Right ventricle myocardium superior (tissue), 1 donor: ENCODE measurements at regions not wholly inside any gene's neighbourhood (a gene's known extent, or its start where the extent isn't known, plus 50 kb on each side); places are given as distances from the start of the nearest gene placed in this dataset.

Experiments used
- ATAC-seq: fragments of 200-7000 bp; cut with Tn5 transposase; one replicate; pipeline ENCODE4 v1.9.1; 2020; ENCODE audit warnings: mild to moderate bottlenecking; ENCODE audit not compliant: poor library complexity
- DNase-seq: peaks from one replicate; pipeline ENCODE4 v3.0.0-alpha.2; 2020
- intact Hi-C: fragments of 100-400 bp; cut with DNase I; formaldehyde crosslinking; loops from one replicate; pipeline ENCODE4 v1.11.2; 2022
- donor health status: DM: no; HTN: yes; CAD: no; lungs with severe emphysema.

- DNase-seq (no peak), ATAC-seq (no peak)
- intact Hi-C loops, result no loop called here
Measured at GRCh38 chr4:120540625-120541024, 381.9 kb downstream of the PRDM5 start.

GRCh38 chr4:120536884-120537283 is 385.6 kb downstream of the PRDM5 start:
- DNase-seq (no peak), ATAC-seq (no peak)
- intact Hi-C loops, result no loop called here

- DNase-seq (no peak), ATAC-seq (no peak)
- intact Hi-C loops, result no loop called here
Measured at GRCh38 chr4:120528428-120528827, 394.1 kb downstream of the PRDM5 start.

DNA sequence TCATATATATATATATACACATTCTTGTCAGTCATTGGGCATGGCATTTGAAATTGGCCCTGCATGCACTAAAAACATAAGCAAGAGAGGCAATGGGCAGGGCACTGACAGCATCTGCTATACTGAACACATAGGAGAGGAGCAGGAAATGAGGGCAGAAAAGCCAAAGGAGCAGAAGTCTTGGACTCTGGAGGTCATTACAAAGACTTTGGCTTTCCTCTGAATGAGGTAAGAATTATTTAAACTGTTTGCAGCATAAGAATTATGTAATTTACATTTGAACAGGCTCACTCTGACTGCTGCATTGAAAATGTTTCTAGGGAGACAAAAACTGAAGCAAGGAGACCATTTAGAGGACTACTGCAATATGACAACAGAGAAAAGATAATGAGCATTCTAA is 396.5 kb downstream of the PRDM5 start:
- intact Hi-C loops, result no loop called here

DNA sequence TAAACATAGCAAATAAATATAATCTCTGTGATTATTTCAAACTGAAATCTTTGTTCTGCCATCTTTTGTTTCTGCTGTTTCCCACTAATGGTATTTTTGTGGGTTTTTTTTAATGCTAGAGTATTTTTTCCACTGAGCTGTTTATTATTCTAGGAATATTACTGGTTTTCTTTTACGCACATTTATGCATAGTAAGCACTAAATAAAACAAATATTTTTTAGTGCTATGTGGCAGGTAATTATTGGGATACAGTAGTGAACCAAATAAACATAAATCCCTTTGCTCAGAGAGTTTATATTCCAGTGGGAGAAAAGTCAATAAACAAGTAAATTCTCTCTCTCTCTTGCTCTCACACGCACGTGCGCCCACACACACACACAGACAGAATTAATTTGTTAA is 397.4 kb downstream of the PRDM5 start:
- intact Hi-C loops, result no loop called here
- ATAC-seq (no peak), DNase-seq (no peak)

More for the DNA sequence above, 396.5 kb downstream of the PRDM5 start:
- ATAC-seq (no peak), DNase-seq (no peak)

DNA sequence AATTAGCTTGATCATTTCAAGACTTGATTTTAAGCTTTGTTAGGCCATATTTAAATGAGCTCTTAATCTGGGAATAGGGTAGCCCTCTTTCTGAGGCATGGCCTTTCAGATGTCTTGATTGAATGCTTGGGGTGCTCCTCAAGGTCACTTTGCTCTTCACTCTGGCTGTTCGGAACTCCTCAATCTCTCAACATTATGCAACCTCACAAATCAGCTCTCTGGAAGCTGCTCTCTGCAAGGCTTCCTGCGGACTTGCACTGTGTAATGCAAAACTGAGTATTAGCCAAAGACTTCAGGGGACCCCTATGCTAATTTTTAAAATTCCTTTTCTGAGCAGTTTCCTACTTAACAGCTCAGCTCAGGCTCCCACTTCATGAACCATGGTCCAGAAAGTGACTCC is 398.3 kb downstream of the PRDM5 start:
- ATAC-seq (no peak), DNase-seq (no peak)
- intact Hi-C loops, result no loop called here

- intact Hi-C loops, result no loop called here
- DNase-seq (no peak), ATAC-seq (no peak)
Measured at GRCh38 chr4:120520761-120521160, 401.8 kb downstream of the PRDM5 start.

- intact Hi-C loops, result no loop called here
- ATAC-seq, result peak; percentile 81
Measured at GRCh38 chr4:120517966-120518365, 404.6 kb downstream of the PRDM5 start.

DNA sequence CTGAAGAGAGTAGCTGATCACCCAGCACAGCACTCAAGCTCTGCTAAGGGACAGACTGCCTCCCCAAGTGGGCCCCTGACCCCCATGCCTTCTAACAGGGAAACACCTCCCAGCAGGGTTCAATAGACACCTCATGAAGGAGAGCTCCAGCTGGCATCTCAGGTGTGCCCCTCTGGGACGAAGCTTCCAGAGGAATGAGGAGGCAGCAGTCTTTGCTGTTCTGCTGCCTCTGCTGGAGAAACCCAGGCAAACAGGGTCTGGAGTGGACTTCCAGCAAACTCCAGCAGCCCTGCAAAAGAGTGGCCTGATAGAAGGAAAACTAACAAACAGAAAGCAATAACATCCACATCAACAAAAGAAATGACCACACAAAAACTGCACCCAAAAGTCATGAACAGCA is 412.8 kb downstream of the PRDM5 start:
- no peak for DNase-seq
- ATAC-seq, result no peak
- intact Hi-C loops, result no loop called here

More at GRCh38 chr4:120517966-120518365, 404.6 kb downstream of the PRDM5 start:
- DNase-seq, result no peak

DNA sequence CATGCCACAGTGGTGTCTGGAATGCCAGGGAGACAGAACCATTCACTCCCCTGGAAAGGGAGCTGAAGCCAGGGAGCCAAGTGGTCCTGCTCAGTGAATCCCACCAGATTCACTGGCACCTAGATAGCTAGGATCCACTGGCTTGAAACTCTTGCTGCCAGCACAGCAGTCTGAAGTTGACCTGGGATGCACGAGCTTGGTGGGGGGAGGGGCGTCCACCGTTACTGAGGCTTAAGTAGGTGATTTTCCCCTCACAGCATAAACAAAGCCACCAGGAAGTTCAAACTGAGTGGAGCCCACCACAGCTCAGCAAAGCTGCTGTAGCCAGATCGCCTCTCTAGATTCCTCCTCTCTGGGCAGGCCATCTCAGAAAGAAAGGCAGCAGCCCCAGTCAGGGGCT is 413.3 kb downstream of the PRDM5 start:
- ATAC-seq (no peak), DNase-seq (no peak)
- intact Hi-C loops, result no loop called here

- intact Hi-C loops, result no loop called here
- no peak for DNase-seq
- ATAC-seq, result no peak
Measured at GRCh38 chr4:120508036-120508435, 414.5 kb downstream of the PRDM5 start.

DNA sequence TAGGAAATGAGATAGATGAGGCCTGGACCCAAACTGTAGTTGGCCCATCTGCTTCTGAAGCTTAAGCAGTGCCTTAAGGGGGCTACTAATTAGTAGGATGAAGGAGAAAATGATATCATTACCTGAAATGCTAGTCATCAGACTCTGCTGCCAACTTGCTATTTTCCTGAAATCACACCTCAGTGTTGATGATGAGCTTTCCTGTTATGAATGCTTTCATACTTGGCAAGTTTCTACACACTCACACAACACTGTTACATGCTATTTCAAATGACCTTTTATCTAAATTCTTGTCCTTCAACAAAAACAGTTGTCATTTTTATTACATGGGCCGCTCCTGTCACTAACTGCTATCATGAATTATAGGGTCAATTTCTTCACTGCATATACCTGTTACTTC is 416.0 kb downstream of the PRDM5 start:
- intact Hi-C loops, result no loop called here
- no peak for DNase-seq
- no peak for ATAC-seq

DNA sequence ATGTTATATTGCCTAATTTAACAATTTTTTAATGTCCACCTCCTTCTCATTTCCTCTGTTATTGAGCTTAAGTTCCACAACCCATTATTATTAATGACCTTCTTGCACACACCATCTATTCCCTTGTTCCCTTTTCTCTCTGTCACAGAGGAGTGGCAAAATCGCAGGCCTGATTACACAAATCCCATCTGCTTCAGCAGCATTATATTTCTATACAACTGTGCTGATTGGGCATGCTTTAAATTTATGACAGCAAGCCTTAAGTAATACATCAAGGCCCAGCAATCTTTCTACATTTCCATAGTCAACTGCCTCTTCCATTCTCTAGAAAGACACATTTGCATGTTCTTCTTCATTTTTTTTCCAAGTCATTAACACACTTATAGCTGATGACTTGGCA is 423.8 kb downstream of the PRDM5 start:
- intact Hi-C loops, result no loop called here
- DNase-seq (no peak), ATAC-seq (no peak)

DNA sequence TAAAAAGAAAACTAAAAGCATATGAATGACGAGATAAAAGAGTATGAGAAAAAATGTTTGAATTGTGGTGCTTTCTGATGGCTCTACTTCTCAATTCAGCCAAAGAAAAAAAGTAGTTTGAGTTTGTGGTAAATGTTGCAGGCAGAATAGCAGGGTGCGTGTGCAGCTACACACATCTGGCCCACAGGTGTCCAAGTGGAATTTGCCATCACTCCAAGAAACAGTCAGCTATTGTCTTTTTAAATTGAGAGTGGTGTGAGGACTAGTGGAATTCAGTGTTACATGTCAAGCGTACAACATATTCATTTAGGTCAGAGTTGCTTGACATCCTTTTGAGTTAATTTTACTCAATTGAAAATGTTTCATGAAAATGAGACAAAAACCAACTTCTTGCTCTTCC is 424.8 kb upstream of the MAD2L1 start:
- intact Hi-C loops, result no loop called here
- DNase-seq (no peak), ATAC-seq (no peak)

GRCh38 chr4:120481756-120482155 is 415.1 kb upstream of the MAD2L1 start:
- ATAC-seq (no peak), DNase-seq (no peak)
- intact Hi-C loops, result no loop called here

DNA sequence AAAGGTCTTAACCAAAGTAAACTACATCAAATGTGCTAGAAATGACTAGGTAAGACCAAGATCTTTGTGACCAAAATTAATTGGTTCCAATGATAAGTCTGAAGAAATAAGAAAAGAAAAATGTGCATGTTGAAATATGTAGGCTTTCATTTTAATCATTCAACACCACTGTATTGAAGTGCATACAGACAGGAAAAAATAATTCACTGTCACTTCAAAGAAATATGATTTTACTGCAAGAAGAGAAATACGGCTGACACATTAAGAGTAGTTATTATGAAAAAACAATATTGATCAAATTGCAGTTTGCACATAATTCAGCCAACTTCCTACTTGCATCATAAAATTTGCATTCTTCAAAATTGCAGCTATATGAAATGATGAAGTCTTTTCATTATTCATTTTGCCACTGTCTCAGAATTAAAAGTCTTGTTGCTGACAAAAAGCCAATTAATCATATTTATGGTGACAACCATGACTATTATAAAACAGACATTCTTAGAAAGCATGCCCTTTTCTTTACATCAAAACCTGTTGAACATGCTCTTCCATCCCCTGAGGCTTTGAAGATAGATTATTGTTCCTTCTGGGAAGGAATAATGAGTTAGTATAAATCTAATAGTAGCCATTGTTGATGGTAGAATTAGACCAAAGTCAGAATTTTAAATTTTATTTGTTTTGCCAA is 405.9 kb upstream of the MAD2L1 start:
- ATAC-seq (no peak), DNase-seq (no peak)
- intact Hi-C loops, result no loop called here

DNA sequence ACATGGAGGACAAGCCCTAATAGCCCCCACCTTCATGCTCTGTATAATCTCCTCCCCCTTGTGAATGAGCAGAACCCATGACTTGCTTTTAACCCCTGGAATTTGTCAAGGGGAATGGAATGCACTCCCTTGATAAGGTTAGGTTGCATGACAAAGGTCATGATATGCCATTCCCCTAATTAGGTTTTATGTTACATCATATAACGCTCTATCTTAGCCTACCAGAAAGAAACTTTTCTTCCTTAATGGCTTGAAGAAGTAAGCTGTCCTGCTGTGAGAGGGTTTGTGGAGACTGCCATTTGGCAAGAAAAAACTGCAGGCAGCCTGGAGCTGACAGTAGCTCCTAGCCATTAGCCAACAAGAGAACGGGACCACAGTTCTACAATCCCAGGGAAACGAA is 399.8 kb upstream of the MAD2L1 start:
- DNase-seq (no peak), ATAC-seq (peak; percentile 58)
- intact Hi-C loops, result no loop called here

DNA sequence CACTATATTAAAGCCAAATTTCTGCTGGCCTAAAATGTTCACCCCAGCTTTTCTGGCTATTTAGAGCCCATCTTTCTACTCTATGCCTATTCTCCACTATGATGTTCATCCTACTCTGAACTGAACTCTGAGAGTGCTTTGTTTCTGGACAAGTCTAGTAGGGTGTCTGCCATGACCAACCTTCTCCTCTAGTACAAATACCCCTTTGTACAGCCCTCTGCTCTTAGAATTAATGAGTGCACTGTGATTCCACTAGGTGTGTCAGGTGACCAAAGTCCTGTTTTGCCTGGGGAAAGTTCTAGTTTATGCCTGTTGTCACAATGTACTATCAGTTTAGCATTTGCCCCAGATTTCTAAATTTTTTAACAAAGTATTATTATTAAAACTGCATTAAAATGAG is 388.1 kb upstream of the MAD2L1 start:
- intact Hi-C loops, result no loop called here
- ATAC-seq (no peak), DNase-seq (no peak)

- DNase-seq (no peak), ATAC-seq (no peak)
- intact Hi-C loops, result no loop called here
Measured at GRCh38 chr4:120452536-120452935, 385.9 kb upstream of the MAD2L1 start.

DNA sequence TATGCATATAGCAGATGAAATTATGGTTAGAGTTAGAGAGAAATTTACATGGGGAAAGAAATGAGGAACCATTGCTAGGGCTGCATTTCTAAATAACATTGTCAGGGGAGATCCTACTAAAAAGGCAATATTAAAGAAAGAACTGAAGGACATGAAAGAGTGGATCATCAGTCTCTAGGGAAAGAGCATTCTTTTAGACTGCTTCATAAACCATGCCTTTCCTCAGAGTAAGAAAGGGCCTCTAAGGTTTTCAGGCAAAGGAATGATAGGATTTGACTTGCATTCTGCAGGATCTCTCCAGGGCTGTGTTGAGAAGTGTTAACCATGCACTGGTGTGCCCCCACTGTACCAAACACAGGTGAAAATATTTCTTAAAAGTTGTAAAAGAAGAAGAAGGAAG is 385.4 kb upstream of the MAD2L1 start:
- intact Hi-C loops, result no loop called here
- ATAC-seq, result no peak
- no peak for DNase-seq

- no peak for ATAC-seq
- DNase-seq, result no peak
- intact Hi-C loops, result no loop called here
Measured at GRCh38 chr4:120447774-120448173, 381.1 kb upstream of the MAD2L1 start.
